ENCODE measurements at regions not wholly inside any gene's neighbourhood (a gene's known extent, or its start where the extent isn't known, plus 50 kb on each side); places are given as distances from the start of the nearest gene placed in this dataset.
"Not testable (repeated sequence)": the region's sequence is repeated elsewhere in the genome, so short reads cannot be mapped to it uniquely, and the experiment has no call there.

- no peak for DNase-seq
These were observed 228.3 kb upstream of the IRX4 start for GRCh38 chr5:2110934-2111462.

DNA sequence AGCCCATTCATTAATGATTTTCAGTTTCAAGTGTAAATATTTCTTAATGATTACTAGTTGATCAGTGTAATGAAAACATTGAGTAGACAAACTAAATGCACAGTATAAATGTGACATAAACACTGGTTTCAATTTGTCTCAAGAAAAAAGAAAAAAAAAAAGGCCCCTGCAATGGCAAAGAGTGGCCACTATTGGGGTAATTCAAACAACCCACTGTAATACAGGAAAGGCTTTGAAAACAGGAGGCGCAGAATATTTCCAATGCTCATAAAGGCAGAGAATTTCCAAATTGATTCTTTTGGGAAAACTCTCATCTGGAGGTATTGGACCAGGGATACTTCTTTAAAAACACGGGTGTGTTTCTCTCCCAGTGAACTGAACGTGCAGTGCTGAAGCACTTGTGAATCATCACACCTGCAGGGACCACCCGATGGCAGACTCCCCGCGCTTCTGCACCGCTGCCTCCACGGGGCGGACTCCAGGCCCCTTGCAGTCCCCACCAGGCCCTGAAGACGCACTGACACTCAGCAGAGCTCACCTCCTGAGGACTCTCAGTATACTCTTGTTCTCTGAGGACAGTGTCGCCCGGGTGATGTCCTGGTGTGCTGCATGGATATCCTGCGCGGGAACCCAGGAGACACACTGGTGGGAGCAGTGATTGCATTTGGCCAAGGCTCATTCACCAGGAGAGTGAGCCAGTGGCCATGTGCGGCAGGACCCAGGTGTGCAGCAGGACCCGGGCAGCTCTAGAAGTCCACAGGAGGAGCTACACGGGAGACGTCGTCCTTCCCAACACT lies 227.6 kb upstream of the IRX4 start:
- DNase-seq = no peak

GRCh38 chr5:2109566-2109965 lies 226.8 kb upstream of the IRX4 start:
- DNase-seq = no peak

GRCh38 chr5:2106721-2107120 lies 224.0 kb upstream of the IRX4 start:
- DNase-seq = no peak

- DNase-seq = no peak
These were observed 222.4 kb upstream of the IRX4 start for GRCh38 chr5:2105141-2105540.

- DNase-seq = no peak
These were observed 221.2 kb upstream of the IRX4 start for GRCh38 chr5:2103940-2104339.

- DNase-seq = no peak
These were observed 220.4 kb upstream of the IRX4 start for GRCh38 chr5:2102819-2103776.

GRCh38 chr5:2101685-2102084 lies 219.0 kb upstream of the IRX4 start:
- DNase-seq = no peak

DNA sequence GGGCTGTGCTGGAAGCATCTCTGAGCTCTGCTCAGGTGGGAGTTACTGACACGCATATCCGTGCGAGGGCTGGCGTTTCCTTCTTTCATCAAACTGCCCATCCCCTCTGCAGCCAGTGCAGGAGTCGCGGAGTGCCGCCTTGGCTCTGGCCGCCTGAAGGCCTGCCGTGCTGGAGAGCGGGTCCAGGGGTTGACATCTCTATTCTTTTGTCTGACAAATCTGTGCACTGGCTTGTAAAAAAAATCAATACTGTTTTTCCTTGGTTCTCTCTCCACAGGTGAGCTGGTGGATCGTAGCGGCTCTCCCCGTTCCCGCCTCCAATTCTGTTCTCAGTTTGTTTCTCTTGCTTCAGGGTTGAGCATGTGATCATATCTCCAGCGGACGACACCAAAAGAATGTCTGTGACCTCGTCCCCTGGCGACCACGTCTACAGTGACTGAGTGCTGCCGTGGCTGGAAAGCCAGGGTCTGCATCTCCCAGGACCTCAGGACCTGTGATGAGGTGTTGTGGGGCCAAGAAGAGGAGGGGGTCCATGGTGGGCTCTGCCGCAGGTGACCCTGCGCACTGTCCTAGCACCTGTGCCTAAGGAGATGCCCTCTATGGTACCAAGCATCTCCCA lies 214.3 kb upstream of the IRX4 start:
- DNase-seq = no peak

DNA sequence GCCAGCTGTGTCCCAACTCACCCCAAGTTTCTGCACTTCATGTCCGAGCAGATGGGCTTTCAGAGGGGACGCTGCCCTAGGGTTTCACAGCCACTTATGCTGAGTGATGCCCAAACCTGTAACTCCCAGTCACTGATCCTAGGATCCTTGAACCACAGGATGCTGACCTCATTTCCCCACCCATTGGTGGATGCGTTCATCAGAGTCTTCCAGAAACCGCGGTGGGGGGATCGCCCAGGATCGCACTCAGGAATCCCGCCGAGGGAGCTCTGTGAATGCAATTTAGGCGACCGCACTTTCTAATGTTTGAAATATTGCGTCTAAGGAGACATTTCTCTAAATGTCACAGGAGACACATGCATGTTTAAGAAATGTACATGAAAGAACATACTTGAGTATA lies 212.3 kb upstream of the IRX4 start:
- DNase-seq = no peak

DNA sequence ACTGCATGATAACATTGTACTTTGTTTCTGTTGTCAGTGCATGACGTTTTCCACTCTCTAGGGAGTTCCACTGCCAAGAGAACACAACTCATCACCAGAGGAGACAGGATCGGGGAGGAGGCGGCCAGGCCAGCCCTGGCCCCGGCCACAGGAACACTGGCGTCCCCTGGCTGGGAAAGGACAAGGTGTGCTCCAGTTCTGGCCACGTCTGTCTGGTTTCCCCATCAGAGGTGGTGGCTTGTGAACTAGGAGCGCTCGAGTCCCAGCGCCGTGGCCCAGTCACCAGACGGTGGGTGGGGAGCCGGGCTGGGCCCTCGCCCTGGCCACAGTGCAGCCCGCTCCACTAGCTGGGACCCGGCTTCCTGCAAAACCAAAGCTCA lies 211.9 kb upstream of the IRX4 start:
- no peak for DNase-seq

- no peak for DNase-seq
These were observed 211.3 kb upstream of the IRX4 start for GRCh38 chr5:2093859-2094615.

DNA sequence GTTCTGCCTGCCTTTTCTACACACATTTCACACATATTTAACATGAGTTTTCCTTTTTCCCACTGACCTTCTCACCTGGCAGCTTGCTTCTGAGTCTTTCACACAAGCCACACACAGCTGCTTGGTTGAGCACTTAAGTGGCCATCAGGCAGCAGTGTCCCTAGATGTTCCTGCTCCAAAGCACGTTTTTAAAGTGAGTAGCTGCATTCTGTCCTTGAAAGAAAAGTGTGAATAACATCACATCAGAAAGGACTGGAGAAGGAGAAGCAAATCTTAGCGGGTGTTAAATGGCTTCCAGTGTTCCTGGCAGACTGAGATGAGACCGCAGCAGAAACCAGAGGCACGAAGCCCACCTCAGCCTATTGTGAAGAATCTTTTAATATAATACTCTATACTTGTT lies 209.2 kb upstream of the IRX4 start:
- DNase-seq = no peak

DNA sequence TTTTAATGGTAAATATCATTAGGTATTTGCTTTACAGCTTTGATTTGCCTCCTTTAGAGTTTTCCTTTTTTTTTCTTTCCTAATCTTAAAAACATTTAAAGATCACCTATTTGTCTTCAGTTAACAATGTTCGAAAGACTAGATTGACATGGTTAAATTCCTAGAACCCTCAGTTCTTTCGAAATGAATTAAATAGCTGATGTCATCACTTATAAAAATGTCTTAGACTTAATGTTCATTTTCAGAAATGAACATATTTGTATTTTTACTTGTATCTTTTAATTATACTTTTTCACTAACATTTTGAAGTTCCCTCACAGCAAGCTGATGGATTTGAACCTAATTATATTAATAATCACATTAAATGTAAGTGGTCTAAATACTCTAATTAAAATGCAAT lies 205.3 kb upstream of the IRX4 start:
- DNase-seq = no peak

DNA sequence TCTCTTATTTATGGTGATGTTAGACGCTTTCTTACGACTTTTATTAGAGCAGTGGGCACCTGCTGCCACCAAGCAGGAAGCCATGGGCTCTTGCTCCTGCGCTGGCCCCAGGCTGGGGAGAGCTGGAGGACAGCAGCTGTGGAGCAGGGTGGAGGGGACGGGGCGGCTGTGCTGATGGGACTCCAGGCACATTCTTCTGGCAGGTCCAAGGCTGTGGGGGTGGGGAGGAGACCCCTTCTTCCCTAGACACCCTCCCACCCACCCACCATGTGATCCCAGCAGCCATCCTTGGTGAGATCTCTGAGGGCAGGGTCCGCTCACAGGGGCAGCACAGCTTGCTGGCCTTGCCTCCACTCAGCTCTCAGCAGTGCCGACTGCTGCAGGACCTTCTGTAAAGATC lies 192.6 kb upstream of the IRX4 start:
- DNase-seq = no peak

DNA sequence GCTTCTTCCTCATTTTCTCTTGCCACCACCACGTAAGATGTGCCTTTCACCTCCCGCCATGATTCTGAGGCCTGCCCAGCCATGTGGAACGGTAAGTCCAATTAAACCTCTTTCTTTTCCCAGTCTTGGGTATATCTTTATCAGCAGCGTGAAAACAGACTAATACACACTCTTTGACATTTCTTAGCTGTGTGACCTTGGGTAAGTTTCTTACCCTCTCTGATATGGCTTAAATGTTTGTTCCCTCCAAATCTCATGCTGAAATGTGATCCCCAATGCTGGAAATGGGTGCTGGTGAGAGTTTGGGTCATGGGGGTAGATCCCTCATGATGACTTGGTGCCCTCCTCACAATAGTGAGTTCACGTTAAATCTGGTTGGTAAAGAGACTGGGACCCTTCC lies 188.8 kb upstream of the IRX4 start:
- no peak for DNase-seq

GRCh38 chr5:2070787-2071186 lies 188.1 kb upstream of the IRX4 start:
- DNase-seq = not testable (repeated sequence)

DNA sequence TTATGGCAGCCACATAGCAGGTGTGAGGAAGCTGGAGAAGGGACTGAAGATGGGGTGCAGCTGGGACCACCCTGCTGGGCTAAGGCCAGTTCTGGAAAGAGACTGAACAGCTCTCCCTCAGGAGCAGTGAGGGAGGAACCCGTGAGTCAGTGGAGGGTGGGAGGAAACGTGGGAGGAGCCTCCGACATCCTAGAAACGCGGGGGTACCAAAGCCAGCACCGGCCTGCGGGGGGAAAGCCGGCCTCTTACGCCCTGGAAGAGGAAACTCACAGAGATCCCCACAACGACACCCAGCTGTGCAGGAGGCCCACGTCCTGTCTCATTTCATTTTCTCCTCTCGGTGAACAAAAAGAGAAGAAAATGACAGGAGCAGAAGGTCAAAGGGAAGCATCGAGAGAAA lies 185.8 kb upstream of the IRX4 start:
- no peak for DNase-seq

DNA sequence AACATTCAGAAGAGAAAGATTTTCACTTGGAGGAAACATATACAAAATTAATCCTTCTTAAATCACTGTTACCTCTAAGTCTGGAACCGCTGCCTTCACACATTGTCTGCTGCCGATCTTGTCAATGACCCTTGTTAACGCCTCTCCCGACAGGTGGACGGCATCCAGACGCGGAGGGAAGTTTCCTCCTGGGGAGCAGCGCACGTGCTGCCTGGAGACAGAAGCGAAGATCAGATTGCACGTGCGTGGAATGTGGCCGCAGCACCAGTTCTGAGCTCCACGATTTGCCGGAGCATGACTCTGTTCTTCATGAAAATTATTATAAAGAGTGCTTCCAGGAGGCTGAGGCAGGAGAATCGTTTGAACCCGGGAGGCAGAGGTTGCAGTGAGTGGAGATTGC lies 183.6 kb upstream of the IRX4 start:
- no peak for DNase-seq

GRCh38 chr5:2063380-2063779 lies 180.7 kb upstream of the IRX4 start:
- DNase-seq = not testable (repeated sequence)

GRCh38 chr5:2052687-2053086 lies 170.0 kb upstream of the IRX4 start:
- no peak for DNase-seq

- DNase-seq = no peak
These were observed 167.2 kb upstream of the IRX4 start for GRCh38 chr5:2049876-2050275.

DNA sequence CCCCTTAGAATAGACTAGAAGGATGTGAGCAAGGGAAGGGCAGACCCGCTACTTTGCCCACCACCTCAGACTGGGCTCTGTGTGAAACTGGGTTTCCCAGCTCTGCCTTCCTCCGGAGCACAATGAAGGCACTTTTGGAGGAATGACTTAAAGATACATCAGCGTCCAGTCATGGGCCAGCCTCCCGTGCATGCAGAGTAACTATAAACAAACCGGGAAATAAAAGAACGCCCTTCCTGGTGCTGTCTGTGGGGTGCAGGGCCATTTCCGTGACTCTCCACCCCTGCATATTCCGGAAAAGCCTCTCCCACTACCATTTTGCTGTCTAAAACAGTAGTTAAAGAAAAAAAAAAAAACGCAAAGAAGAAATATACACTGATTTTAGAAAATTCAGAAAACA lies 165.9 kb upstream of the IRX4 start:
- DNase-seq = no peak

All from NCI-H2081 (cell line).